ENCODE measurements at regions not wholly inside any gene's neighbourhood (a gene's known extent, or its start where the extent isn't known, plus 50 kb on each side); places are given as distances from the start of the nearest gene placed in this dataset.

- DNase-seq (ENCODE audit: low read depth in 4 of 4, low spot score in 2 of 4): no peak
Observed at GRCh38 chr9:107951511-107951910, 461.9 kb upstream of the KLF4 start.

GRCh38 chr9:107949061-107949460 is 459.5 kb upstream of the KLF4 start:
- no peak for DNase-seq (ENCODE audit: low read depth in 4 of 4, low spot score in 2 of 4)

- no peak for DNase-seq (ENCODE audit: low read depth in 4 of 4, low spot score in 2 of 4)
Observed at GRCh38 chr9:107948601-107949000, 459.0 kb upstream of the KLF4 start.

GRCh38 chr9:107948086-107948485 is 458.5 kb upstream of the KLF4 start:
- no peak for DNase-seq (ENCODE audit: low read depth in 4 of 4, low spot score in 2 of 4)

GRCh38 chr9:107946364-107947141 is 457.0 kb upstream of the KLF4 start:
- DNase-seq (ENCODE audit: low read depth in 4 of 4, low spot score in 2 of 4): no peak

GRCh38 chr9:107945961-107946360 is 456.4 kb upstream of the KLF4 start:
- no peak for DNase-seq (ENCODE audit: low read depth in 4 of 4, low spot score in 2 of 4)

- no peak for DNase-seq (ENCODE audit: low read depth in 4 of 4, low spot score in 2 of 4)
Observed at GRCh38 chr9:107945493-107945892, 455.9 kb upstream of the KLF4 start.

GRCh38 chr9:107944387-107944786 is 454.8 kb upstream of the KLF4 start:
- no peak for DNase-seq (ENCODE audit: low read depth in 4 of 4, low spot score in 2 of 4)

- DNase-seq (ENCODE audit: low read depth in 4 of 4, low spot score in 2 of 4): no peak
Observed at GRCh38 chr9:107943901-107944300, 454.3 kb upstream of the KLF4 start.

- DNase-seq (ENCODE audit: low read depth in 4 of 4, low spot score in 2 of 4): no peak
Observed at GRCh38 chr9:107942856-107943255, 453.3 kb upstream of the KLF4 start.

GRCh38 chr9:107942291-107942690 is 452.7 kb upstream of the KLF4 start:
- DNase-seq (ENCODE audit: low read depth in 4 of 4, low spot score in 2 of 4): no peak

- no peak for DNase-seq (ENCODE audit: low read depth in 4 of 4, low spot score in 2 of 4)
Observed at GRCh38 chr9:107940616-107941595, 451.3 kb upstream of the KLF4 start.

GRCh38 chr9:107938801-107939386 is 449.3 kb upstream of the KLF4 start:
- DNase-seq (ENCODE audit: low read depth in 4 of 4, low spot score in 2 of 4): no peak

GRCh38 chr9:107935931-107936330 is 446.4 kb upstream of the KLF4 start:
- no peak for DNase-seq (ENCODE audit: low read depth in 4 of 4, low spot score in 2 of 4)

- DNase-seq (ENCODE audit: low read depth in 4 of 4, low spot score in 2 of 4): no peak
Observed at GRCh38 chr9:107933516-107933915, 443.9 kb upstream of the KLF4 start.

GRCh38 chr9:107933097-107933496 is 443.5 kb upstream of the KLF4 start:
- no peak for DNase-seq (ENCODE audit: low read depth in 4 of 4, low spot score in 2 of 4)

- DNase-seq (ENCODE audit: low read depth in 4 of 4, low spot score in 2 of 4): no peak
Observed at GRCh38 chr9:107932601-107933000, 443.0 kb upstream of the KLF4 start.

GRCh38 chr9:107932046-107932445 is 442.5 kb upstream of the KLF4 start:
- no peak for DNase-seq (ENCODE audit: low read depth in 4 of 4, low spot score in 2 of 4)

GRCh38 chr9:107931071-107931715 is 441.6 kb upstream of the KLF4 start:
- no peak for DNase-seq (ENCODE audit: low read depth in 4 of 4, low spot score in 2 of 4)

- no peak for DNase-seq (ENCODE audit: low read depth in 4 of 4, low spot score in 2 of 4)
Observed at GRCh38 chr9:107929443-107929842, 439.9 kb upstream of the KLF4 start.

Data from left renal cortex interstitium (tissue), 4 donors.